ENCODE measurements at regions not wholly inside any gene's neighbourhood (a gene's known extent, or its start where the extent isn't known, plus 50 kb on each side); places are given as distances from the start of the nearest gene placed in this dataset.
"Not testable (repeated sequence)": the region's sequence is repeated elsewhere in the genome, so short reads cannot be mapped to it uniquely, and the experiment has no call there.

- H3K9me3 ChIP-seq (ENCODE audit: control insufficient read depth, insufficient read depth, low read length), result no peaks in the 10 kb centered on the region
- TF ChIP-seq EZH2phosphoT487 (IDR thresholded peaks at IDR 0.05; ENCODE audit: borderline replicate concordance, low read length) (no peak), CTCF (IDR thresholded peaks at IDR 0.05; ENCODE audit: low read depth, low read length, poor library complexity, severe bottlenecking) (no peak)
Measured at GRCh38 chr15:47095833-47096232, 621.5 kb upstream of the SEMA6D start.

GRCh38 chr15:47098526-47098925, 618.8 kb upstream of the SEMA6D start:
- H3K79me2 ChIP-seq (ENCODE audit: control insufficient read depth, low read length); H3F3A ChIP-seq (ENCODE audit: control insufficient read depth, insufficient read depth); H3K27ac ChIP-seq (ENCODE audit: low read depth, low read length); H3K9me2 ChIP-seq (replicated peaks; ENCODE audit: control insufficient read depth, low read length); H3K9me3 ChIP-seq (ENCODE audit: control insufficient read depth, insufficient read depth, low read length); H3K4me3 ChIP-seq (ENCODE audit: low read length); H3K36me3 ChIP-seq (ENCODE audit: control insufficient read depth, low read length); H3K27me3 ChIP-seq (ENCODE audit: control insufficient read depth, low read length); H3K4me2 ChIP-seq (ENCODE audit: low read length); H3K4me1 ChIP-seq (ENCODE audit: control insufficient read depth, low read length); H4K20me1 ChIP-seq (ENCODE audit: control insufficient read depth, insufficient read depth, low read depth, low read length): not testable (repeated sequence)

More at GRCh38 chr15:47095833-47096232, 621.5 kb upstream of the SEMA6D start:
- Histone ChIP-seq H3K36me3 (ENCODE audit: control insufficient read depth, low read length) (no peaks in the 10 kb centered on the region), H4K20me1 (ENCODE audit: control insufficient read depth, insufficient read depth, low read depth, low read length) (no peaks in the 10 kb centered on the region), H3K27ac (ENCODE audit: low read depth, low read length) (no peak overlapping the region), H3K4me1 (ENCODE audit: control insufficient read depth, low read length) (no peaks in the 10 kb centered on the region), H3K9me2 (replicated peaks; ENCODE audit: control insufficient read depth, low read length) (no peaks in the 10 kb centered on the region), H3K4me2 (ENCODE audit: low read length) (no peak overlapping the region), H3K79me2 (ENCODE audit: control insufficient read depth, low read length) (no peaks in the 10 kb centered on the region), H3F3A (ENCODE audit: control insufficient read depth, insufficient read depth) (no peaks in the 10 kb centered on the region), H3K27me3 (ENCODE audit: control insufficient read depth, low read length) (no peaks in the 10 kb centered on the region), H3K4me3 (ENCODE audit: low read length) (no peak overlapping the region)

GRCh38 chr15:47099801-47100200, 617.5 kb upstream of the SEMA6D start:
- H4K20me1 ChIP-seq (ENCODE audit: control insufficient read depth, insufficient read depth, low read depth, low read length); H3K4me3 ChIP-seq (ENCODE audit: low read length); H3F3A ChIP-seq (ENCODE audit: control insufficient read depth, insufficient read depth); H3K4me1 ChIP-seq (ENCODE audit: control insufficient read depth, low read length); H3K79me2 ChIP-seq (ENCODE audit: control insufficient read depth, low read length); H3K27me3 ChIP-seq (ENCODE audit: control insufficient read depth, low read length); H3K9me3 ChIP-seq (ENCODE audit: control insufficient read depth, insufficient read depth, low read length); H3K27ac ChIP-seq (ENCODE audit: low read depth, low read length); H3K9me2 ChIP-seq (replicated peaks; ENCODE audit: control insufficient read depth, low read length); H3K4me2 ChIP-seq (ENCODE audit: low read length); H3K36me3 ChIP-seq (ENCODE audit: control insufficient read depth, low read length): not testable (repeated sequence)

- not testable (repeated sequence) for H3F3A ChIP-seq (ENCODE audit: control insufficient read depth, insufficient read depth); H3K9me3 ChIP-seq (ENCODE audit: control insufficient read depth, insufficient read depth, low read length)
Measured at GRCh38 chr15:47108800-47109199, 608.5 kb upstream of the SEMA6D start.

GRCh38 chr15:47116698-47117097, 600.6 kb upstream of the SEMA6D start:
- Histone ChIP-seq H3K4me3 (ENCODE audit: low read length) (no peak overlapping the region), H3K9me2 (replicated peaks; ENCODE audit: control insufficient read depth, low read length) (no peaks in the 10 kb centered on the region), H3K79me2 (ENCODE audit: control insufficient read depth, low read length) (no peaks in the 10 kb centered on the region)

More at GRCh38 chr15:47108800-47109199, 608.5 kb upstream of the SEMA6D start:
- not testable (repeated sequence) for H3K27me3 ChIP-seq (ENCODE audit: control insufficient read depth, low read length); H3K79me2 ChIP-seq (ENCODE audit: control insufficient read depth, low read length); H3K27ac ChIP-seq (ENCODE audit: low read depth, low read length); H3K4me2 ChIP-seq (ENCODE audit: low read length); H3K9me2 ChIP-seq (replicated peaks; ENCODE audit: control insufficient read depth, low read length); H3K36me3 ChIP-seq (ENCODE audit: control insufficient read depth, low read length); H3K4me3 ChIP-seq (ENCODE audit: low read length); H3K4me1 ChIP-seq (ENCODE audit: control insufficient read depth, low read length); H4K20me1 ChIP-seq (ENCODE audit: control insufficient read depth, insufficient read depth, low read depth, low read length)

More at GRCh38 chr15:47116698-47117097, 600.6 kb upstream of the SEMA6D start:
- Histone ChIP-seq H3K9me3 (ENCODE audit: control insufficient read depth, insufficient read depth, low read length) (no peaks in the 10 kb centered on the region), H3F3A (ENCODE audit: control insufficient read depth, insufficient read depth) (no peaks in the 10 kb centered on the region), H4K20me1 (ENCODE audit: control insufficient read depth, insufficient read depth, low read depth, low read length) (no peaks in the 10 kb centered on the region), H3K27ac (ENCODE audit: low read depth, low read length) (no peak overlapping the region), H3K4me1 (ENCODE audit: control insufficient read depth, low read length) (no peaks in the 10 kb centered on the region), H3K27me3 (ENCODE audit: control insufficient read depth, low read length) (no peaks in the 10 kb centered on the region), H3K36me3 (ENCODE audit: control insufficient read depth, low read length) (no peaks in the 10 kb centered on the region), H3K4me2 (ENCODE audit: low read length) (no peak overlapping the region)
- TF ChIP-seq CTCF (IDR thresholded peaks at IDR 0.05; ENCODE audit: low read depth, low read length, poor library complexity, severe bottlenecking) (no peak), EZH2phosphoT487 (IDR thresholded peaks at IDR 0.05; ENCODE audit: borderline replicate concordance, low read length) (no peak)
